GM18858 (cell line): ENCODE measurements at regions not wholly inside any gene's neighbourhood (a gene's known extent, or its start where the extent isn't known, plus 50 kb on each side); places are given as distances from the start of the nearest gene placed in this dataset.

Source experiments
- ATAC-seq: cut with Tn5 transposase; IDR thresholded peaks from one replicate; pipeline ENCODE4 v1.9.1; 2021; ENCODE audit not compliant: unreplicated experiment

GRCh38 chr1:82848043-82848442 is 1047.3 kb downstream of the ADGRL2 start:
- ATAC-seq = no peak

DNA sequence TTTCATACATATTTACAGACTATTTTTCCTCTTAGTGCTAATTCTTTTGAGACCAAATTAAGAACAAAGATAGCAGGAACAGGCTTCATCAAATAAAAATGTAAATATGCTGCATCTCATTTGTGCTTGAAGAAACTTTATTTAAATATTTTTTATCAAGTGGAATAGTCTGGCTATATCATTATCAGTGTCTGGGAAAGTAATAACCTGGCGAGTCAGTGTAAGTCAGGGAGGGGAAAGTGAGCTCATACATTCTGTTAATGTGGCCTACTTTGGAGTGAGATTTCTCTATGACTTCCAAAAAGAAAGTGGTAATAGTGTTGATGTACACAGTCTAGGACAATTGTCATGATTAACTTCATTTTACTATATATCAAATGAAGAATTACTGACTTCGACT is 1045.1 kb downstream of the ADGRL2 start:
- ATAC-seq = no peak

DNA sequence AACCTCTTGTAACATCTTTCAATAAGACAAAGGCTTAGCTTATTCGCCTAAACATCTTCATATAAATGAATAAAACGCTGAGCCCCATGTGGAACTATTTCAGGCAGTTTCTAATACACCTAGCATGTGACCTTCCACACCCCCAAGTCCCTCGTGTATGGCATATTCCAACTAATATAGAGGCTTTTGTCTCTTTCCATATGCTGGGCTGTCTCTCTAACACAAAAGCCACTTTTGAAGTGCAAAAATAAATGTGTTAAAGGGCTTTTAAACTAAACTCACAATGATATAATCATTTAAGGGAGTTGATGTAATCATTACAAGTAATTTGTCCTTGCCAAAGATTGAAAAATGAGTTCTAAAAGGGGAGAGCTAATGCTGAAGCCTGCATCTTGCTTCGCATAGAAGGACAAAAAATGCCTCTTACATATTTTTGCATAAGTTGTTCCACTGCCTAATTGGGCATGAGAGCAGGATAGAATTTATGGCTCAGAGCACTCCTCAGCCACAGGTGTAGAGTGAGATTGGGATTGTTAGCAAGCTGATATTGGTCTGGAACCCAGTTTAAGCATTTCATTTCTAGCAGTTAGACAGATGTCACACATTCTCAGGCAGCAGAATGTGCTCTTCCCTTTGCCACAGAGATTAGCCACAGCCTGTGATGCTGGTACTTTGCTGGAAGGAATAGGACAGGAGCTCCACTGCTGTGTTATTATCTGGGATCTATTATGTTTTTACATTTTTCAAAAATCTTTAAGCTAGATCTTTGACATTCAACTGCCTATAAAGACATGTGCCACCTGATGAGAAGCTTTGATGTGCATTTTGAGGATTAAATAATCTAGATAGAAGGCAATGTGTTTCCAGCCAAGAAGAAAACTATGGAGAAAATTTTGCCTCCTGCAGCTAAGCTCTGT is 1044.4 kb downstream of the ADGRL2 start:
- no peak for ATAC-seq

DNA sequence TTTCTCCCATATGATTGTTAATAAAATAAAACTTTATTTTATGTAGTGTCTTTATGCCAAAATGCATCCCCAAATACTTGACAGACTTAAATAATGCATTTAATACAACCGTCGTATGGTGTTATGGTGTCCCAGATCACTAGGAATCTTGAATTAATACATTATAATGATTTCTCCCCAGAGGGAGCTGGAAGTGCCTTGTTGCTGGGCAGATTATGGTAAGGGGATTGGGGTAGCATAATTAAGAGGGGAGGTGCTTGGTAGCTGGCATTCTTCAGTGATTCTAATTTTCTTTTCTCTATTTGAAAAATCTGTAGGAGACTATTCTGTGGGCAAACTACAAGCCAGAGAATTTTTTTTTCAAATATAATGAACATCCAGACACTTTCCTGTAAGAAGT is 1043.7 kb downstream of the ADGRL2 start:
- no peak for ATAC-seq

DNA sequence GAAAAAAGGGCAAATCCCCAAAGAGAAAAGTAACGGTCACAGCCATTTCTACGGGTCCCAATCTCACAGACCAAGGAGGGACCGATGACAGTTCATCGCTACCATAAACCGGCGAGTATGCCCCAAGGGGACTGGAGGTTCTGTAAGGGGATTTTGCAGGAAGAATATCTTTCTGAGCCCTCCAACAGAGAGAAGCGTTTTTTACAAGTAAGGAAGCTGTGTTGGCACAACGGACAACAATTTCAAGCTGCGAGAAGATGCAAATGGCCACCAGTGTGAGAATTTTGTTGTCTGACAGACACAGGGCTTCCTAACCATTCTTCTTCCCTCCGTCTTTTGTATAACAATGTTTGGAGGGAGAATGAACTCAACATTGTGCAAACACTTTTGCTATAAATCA is 1043.1 kb downstream of the ADGRL2 start:
- no peak for ATAC-seq

DNA sequence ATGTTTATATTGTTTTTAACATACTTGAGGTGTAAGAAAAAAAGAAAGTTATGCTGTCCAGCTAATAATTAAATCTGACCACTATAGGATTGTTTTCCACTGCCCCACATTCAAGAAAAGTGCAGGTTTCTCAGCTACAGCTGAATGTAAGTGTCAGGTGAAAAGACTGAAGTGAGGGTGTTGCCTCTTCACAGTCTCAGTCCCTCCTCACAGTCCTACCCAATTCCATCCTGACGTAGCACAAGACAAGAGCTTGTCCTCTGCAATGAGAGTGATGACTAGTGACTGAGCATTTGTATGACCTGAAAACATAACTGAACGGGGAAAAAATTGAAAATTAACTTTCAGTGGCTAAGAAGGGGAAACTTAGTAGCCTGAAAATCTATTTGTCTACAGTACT is 1039.5 kb downstream of the ADGRL2 start:
- ATAC-seq = no peak

DNA sequence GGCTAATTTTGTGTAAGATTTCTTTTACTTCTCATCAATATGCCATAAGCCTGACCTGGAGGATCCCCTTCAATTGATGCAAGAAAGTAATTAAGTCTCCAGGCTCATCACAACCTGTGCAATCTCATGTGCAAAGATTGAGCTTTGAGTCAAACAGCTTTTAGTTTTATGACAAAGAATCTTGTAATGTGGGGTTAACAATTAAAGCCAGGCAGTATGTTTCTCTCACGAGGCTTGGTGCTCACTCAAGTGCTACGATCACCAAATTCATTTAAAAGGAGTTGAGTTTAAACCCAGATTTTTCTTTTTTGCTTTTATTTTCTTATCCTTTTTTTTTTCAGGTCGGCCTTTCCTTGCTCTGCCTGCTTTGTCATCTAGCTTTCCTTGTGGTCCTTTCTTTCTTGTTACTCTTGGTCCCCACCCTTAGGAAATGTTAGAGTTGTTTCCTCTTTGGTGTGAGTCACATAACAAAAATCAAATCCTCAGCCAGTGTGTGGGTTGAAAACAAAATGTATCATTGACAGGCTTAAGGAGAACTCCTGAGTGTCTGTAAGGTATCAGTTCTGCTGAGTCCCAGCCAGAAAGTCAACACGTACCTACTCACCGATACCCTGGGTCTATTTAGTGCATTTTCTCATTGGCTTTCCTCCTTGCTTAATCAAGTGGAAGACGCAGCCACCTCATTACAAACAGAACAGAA is 1037.2 kb downstream of the ADGRL2 start:
- ATAC-seq = no peak

DNA sequence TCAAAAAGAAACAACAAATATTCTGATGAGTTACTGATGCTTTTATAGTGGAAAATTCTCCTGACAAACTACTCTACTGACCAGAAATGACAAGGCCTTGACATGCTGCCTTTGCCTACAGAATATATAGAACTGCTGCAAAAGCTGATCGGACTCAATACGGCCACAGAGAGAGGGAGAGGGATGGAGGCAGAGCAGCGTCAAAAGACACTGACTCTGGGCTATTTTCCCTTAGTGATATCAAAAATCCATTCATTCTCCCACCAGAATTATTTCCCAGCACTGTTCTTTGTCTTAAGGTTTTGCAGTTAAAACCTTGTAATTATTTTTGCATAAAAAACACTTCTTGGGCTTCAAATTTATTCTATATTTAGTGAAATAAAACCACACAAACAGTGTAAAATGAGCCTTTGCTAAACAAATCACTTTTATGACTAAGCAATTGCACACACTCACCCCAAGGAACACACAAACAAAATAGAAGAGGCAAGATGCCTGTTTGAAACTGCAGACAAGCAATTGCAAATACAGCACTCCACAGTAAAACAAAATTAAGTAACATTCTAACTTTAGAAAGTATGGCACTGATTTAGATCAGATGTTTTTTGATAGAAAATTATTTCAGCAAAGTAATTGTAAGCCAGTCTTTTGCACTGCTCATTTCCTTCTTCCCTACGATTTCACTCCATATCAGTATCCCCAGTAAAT is 1036.4 kb downstream of the ADGRL2 start:
- ATAC-seq = no peak

DNA sequence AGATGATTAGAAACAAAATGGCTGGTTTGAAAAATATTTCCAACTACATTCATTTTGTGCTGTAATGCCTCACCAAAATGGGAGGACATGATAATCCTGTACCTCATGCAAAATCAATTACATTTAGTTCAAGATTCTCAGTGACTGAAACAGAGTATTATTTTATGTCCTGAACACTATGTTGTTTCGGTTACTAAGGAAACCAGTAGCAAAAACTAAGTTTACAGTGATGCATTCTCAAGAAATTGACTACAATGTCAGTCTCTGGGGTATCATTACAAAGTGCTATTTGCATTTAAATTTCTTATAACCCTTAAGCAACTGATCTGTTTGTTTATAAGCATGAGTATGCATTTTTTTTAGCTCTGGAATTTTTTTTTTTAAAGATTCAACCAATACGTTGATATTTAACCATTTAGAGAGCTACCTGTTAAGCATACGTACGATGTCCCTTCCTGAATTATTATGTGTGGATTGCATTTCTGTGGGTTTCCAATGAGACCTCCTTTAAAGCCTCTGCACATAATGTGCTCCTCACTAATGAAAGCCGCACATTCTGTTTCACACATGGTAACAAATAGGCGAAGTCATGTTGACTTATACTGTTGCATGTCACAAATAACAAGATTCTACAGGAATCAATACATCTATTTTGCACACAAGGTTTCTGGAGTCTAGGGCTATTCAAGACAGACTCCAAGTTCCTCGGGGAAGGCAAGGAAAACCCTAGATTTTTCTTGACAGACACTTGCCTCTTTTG is 1035.7 kb downstream of the ADGRL2 start:
- ATAC-seq = no peak

DNA sequence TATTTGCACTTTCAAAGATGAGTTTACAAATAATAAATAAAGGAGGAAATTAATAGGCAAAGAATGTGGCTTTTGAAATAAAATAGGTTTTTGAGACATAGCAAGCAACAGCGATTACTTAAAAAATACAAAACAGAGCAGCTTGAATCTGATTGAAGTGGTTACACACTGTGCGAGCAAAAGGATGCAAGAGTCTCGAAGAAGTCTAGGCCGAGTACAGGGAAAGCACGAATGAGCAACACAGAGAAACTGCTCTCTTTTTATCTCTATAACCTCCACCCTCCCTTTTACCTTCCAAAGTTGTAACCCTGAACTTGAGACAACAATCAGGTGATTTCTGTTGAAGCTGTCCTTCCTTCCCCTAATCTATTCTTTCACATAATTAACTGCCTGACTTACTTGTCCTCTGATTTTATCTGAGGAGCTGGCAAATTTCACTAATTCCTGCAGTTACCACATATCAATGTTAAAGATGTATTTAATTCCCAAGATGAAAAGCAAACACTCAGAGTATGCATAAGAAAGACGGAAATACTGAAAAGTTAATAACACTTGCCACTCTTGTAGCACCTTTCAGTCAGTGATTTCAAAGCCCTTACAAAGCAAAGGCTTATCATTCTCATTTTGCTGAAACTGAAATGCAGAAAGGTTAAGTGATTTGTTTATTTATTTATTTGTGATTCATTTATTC is 1030.1 kb downstream of the ADGRL2 start:
- no peak for ATAC-seq

GRCh38 chr1:82829527-82829926 is 1028.8 kb downstream of the ADGRL2 start:
- ATAC-seq = no peak

GRCh38 chr1:82823876-82824275 is 1023.1 kb downstream of the ADGRL2 start:
- ATAC-seq = no peak

DNA sequence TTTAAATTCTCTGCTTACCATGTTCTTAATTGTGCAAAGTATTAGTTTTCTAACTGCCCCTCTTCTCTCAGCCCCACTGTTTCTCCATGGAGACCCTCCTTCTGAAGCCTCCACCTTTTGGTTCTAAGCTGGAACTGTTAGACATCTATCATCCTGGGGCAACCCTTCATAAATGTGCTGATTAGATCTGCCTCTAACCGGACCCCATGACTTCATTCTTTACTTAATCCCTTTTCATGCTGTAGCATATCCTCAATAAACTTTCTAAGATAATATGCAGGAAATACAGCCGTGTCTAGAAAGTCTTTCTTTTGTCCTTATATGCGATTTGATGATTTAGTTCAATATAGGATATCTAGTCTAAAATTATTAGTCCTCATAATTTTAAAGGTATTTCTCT is 1020.1 kb downstream of the ADGRL2 start:
- ATAC-seq = no peak

- ATAC-seq = peak; percentile 72
Observed at GRCh38 chr1:82819234-82819633, 1018.5 kb downstream of the ADGRL2 start.

DNA sequence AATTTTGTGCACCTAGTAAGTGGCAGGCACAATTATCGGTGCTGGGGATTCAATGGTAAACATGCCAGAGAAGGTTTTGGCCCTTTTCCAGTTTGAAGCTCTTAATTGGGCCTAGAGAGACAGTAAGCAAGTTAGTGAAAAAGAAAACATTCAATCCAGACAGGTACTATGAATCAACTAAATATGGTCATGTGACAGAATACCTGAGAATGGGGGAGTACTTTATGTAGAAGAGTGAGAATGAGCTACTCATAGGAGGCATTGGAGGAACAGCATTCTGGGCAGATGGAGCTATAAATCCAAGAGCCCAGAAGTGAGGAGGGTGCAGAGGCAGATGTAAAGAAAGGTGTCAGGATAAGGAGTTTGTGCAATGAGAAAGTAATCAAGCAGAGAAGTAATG is 1017.9 kb downstream of the ADGRL2 start:
- peak; percentile 5 for ATAC-seq

DNA sequence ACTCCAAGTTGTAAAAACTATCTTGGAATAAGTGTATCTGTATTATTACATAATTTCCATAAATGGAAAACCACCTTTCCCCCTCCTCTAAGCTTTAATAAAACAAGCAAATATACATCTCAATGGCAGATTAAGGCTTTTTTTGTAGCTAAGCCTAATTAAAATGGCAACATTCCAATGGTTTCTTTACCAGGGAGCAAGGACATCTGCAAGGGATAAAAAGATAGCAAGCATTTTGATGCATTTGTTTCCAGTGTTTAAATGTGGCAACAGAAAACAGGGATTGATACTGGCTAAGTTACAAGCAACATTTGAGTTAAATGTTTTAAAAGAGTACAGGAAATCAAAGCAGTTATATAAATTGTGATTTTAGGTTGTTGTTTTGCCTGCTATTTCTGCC is 1012.7 kb downstream of the ADGRL2 start:
- ATAC-seq = no peak

DNA sequence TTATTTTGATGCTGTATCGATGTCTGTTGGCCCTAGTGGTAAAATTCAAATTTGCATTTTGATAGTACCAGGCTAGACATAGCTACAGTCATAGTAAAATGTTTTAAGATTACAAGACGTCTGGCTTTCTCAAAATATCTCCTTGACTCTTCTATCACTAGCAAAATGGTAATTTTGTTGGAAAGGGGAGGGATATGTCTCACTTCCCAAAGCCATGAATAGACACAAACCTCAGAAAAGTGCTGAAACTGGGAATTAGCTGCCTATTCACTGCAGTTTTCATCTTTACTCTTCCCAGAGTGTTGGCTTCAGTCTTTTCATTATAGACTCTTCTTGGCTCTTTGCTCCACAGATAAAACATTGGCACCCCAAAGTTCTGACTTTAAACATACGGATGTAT is 1009.9 kb downstream of the ADGRL2 start:
- no peak for ATAC-seq

- ATAC-seq = no peak
Observed at GRCh38 chr1:82807563-82807962, 1006.8 kb downstream of the ADGRL2 start.

- no peak for ATAC-seq
Observed at GRCh38 chr1:82806133-82806532, 1005.4 kb downstream of the ADGRL2 start.

DNA sequence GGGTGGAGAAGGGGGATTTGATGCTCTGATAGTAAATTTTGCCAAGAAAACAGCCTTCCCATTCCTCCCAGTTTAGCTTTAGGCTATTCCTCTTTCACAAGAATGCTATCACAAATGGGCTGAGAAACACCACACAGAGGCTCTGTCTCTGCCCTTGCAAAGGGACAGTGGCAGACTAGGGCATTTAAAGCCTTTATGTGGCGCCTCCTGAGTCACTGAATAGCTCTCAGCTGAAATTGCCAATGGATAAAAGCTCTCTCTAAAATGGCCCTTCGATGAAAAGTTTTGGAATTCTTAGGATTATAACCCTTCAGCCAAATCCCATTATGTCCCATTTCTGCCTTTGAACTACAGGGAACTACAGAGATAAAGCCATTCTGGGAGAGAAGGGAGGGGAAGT is 1000.4 kb downstream of the ADGRL2 start:
- ATAC-seq = no peak
